ENCODE measurements at regions not wholly inside any gene's neighbourhood (a gene's known extent, or its start where the extent isn't known, plus 50 kb on each side); places are given as distances from the start of the nearest gene placed in this dataset.
"Not testable (repeated sequence)": the region's sequence is repeated elsewhere in the genome, so short reads cannot be mapped to it uniquely, and the experiment has no call there.

- H3K9me3 ChIP-seq (ENCODE audit: control insufficient read depth, insufficient read depth, low read length); H3K4me1 ChIP-seq (ENCODE audit: control insufficient read depth, insufficient read depth, low read length); H3K9ac ChIP-seq (ENCODE audit: low read depth, low read length); H3K4me3 ChIP-seq (ENCODE audit: low read depth, low read length); H3K36me3 ChIP-seq (ENCODE audit: control insufficient read depth, insufficient read depth, low read length): not testable (repeated sequence)
- peaks cover 25% of the 10 kb centered on the region for H3K27me3 ChIP-seq (ENCODE audit: control insufficient read depth, insufficient read depth, low read length)
These were observed 131.7 kb upstream of the MAMLD1 start for GRCh38 chrX:150231368-150231767.

GRCh38 chrX:150232222-150232621 lies 130.9 kb upstream of the MAMLD1 start:
- not testable (repeated sequence) for H3K36me3 ChIP-seq (ENCODE audit: control insufficient read depth, insufficient read depth, low read length); H3K9ac ChIP-seq (ENCODE audit: low read depth, low read length); H3K4me1 ChIP-seq (ENCODE audit: control insufficient read depth, insufficient read depth, low read length); H3K4me3 ChIP-seq (ENCODE audit: low read depth, low read length); H3K9me3 ChIP-seq (ENCODE audit: control insufficient read depth, insufficient read depth, low read length)
- peaks cover 17% of the 10 kb centered on the region for H3K27me3 ChIP-seq (ENCODE audit: control insufficient read depth, insufficient read depth, low read length)

- Histone ChIP-seq H3K27me3 (ENCODE audit: control insufficient read depth, insufficient read depth, low read length) (no peaks in the 10 kb centered on the region), H3K9ac (ENCODE audit: low read depth, low read length) (no peak overlapping the region), H3K4me1 (ENCODE audit: control insufficient read depth, insufficient read depth, low read length) (no peaks in the 10 kb centered on the region), H3K4me3 (ENCODE audit: low read depth, low read length) (no peak overlapping the region), H3K9me3 (ENCODE audit: control insufficient read depth, insufficient read depth, low read length) (no peaks in the 10 kb centered on the region), H3K36me3 (ENCODE audit: control insufficient read depth, insufficient read depth, low read length) (no peaks in the 10 kb centered on the region)
These were observed 129.0 kb upstream of the MAMLD1 start for GRCh38 chrX:150234126-150234525.

- H3K9me3 ChIP-seq (ENCODE audit: control insufficient read depth, insufficient read depth, low read length), result no peaks in the 10 kb centered on the region
- H3K36me3 ChIP-seq (ENCODE audit: control insufficient read depth, insufficient read depth, low read length), result no peaks in the 10 kb centered on the region
- H3K4me3 ChIP-seq (ENCODE audit: low read depth, low read length), result no peak overlapping the region
- H3K4me1 ChIP-seq (ENCODE audit: control insufficient read depth, insufficient read depth, low read length), result no peaks in the 10 kb centered on the region
- H3K9ac ChIP-seq (ENCODE audit: low read depth, low read length), result no peak overlapping the region
- no peaks in the 10 kb centered on the region for H3K27me3 ChIP-seq (ENCODE audit: control insufficient read depth, insufficient read depth, low read length)
These were observed 126.8 kb upstream of the MAMLD1 start for GRCh38 chrX:150236327-150236726.

GRCh38 chrX:150238632-150239382 lies 124.3 kb upstream of the MAMLD1 start:
- Histone ChIP-seq H3K9me3 (ENCODE audit: control insufficient read depth, insufficient read depth, low read length) (no peaks in the 10 kb centered on the region), H3K4me3 (ENCODE audit: low read depth, low read length) (no peak overlapping the region), H3K9ac (ENCODE audit: low read depth, low read length) (no peak overlapping the region), H3K36me3 (ENCODE audit: control insufficient read depth, insufficient read depth, low read length) (no peaks in the 10 kb centered on the region), H3K27me3 (ENCODE audit: control insufficient read depth, insufficient read depth, low read length) (no peaks in the 10 kb centered on the region), H3K4me1 (ENCODE audit: control insufficient read depth, insufficient read depth, low read length) (no peaks in the 10 kb centered on the region)

- H3K27me3 ChIP-seq (ENCODE audit: control insufficient read depth, insufficient read depth, low read length), result no peaks in the 10 kb centered on the region
- H3K9me3 ChIP-seq (ENCODE audit: control insufficient read depth, insufficient read depth, low read length), result no peaks in the 10 kb centered on the region
- no peaks in the 10 kb centered on the region for H3K36me3 ChIP-seq (ENCODE audit: control insufficient read depth, insufficient read depth, low read length)
- no peak overlapping the region for H3K9ac ChIP-seq (ENCODE audit: low read depth, low read length)
- H3K4me3 ChIP-seq (ENCODE audit: low read depth, low read length), result no peak overlapping the region
- H3K4me1 ChIP-seq (ENCODE audit: control insufficient read depth, insufficient read depth, low read length), result no peaks in the 10 kb centered on the region
These were observed 123.0 kb upstream of the MAMLD1 start for GRCh38 chrX:150239946-150240642.

- no peak overlapping the region for H3K4me3 ChIP-seq (ENCODE audit: low read depth, low read length)
- H3K9me3 ChIP-seq (ENCODE audit: control insufficient read depth, insufficient read depth, low read length), result no peaks in the 10 kb centered on the region
- H3K4me1 ChIP-seq (ENCODE audit: control insufficient read depth, insufficient read depth, low read length), result no peaks in the 10 kb centered on the region
- no peaks in the 10 kb centered on the region for H3K36me3 ChIP-seq (ENCODE audit: control insufficient read depth, insufficient read depth, low read length)
- H3K27me3 ChIP-seq (ENCODE audit: control insufficient read depth, insufficient read depth, low read length), result no peaks in the 10 kb centered on the region
- H3K9ac ChIP-seq (ENCODE audit: low read depth, low read length), result no peak overlapping the region
These were observed 122.5 kb upstream of the MAMLD1 start for GRCh38 chrX:150240643-150240970.

- no peak overlapping the region for H3K4me3 ChIP-seq (ENCODE audit: low read depth, low read length)
- H3K9ac ChIP-seq (ENCODE audit: low read depth, low read length), result no peak overlapping the region
- H3K36me3 ChIP-seq (ENCODE audit: control insufficient read depth, insufficient read depth, low read length), result no peaks in the 10 kb centered on the region
- H3K27me3 ChIP-seq (ENCODE audit: control insufficient read depth, insufficient read depth, low read length), result no peaks in the 10 kb centered on the region
- no peaks in the 10 kb centered on the region for H3K4me1 ChIP-seq (ENCODE audit: control insufficient read depth, insufficient read depth, low read length)
- peaks cover 2% of the 10 kb centered on the region for H3K9me3 ChIP-seq (ENCODE audit: control insufficient read depth, insufficient read depth, low read length)
These were observed 109.0 kb upstream of the MAMLD1 start for GRCh38 chrX:150253959-150254620.

GRCh38 chrX:150254909-150255308 lies 108.2 kb upstream of the MAMLD1 start:
- Histone ChIP-seq H3K4me1 (ENCODE audit: control insufficient read depth, insufficient read depth, low read length) (no peaks in the 10 kb centered on the region), H3K9ac (ENCODE audit: low read depth, low read length) (no peak overlapping the region), H3K36me3 (ENCODE audit: control insufficient read depth, insufficient read depth, low read length) (no peaks in the 10 kb centered on the region), H3K27me3 (ENCODE audit: control insufficient read depth, insufficient read depth, low read length) (no peaks in the 10 kb centered on the region), H3K4me3 (ENCODE audit: low read depth, low read length) (no peak overlapping the region), H3K9me3 (ENCODE audit: control insufficient read depth, insufficient read depth, low read length) (no peaks in the 10 kb centered on the region)

- Histone ChIP-seq H3K36me3 (ENCODE audit: control insufficient read depth, insufficient read depth, low read length) (no peaks in the 10 kb centered on the region), H3K4me3 (ENCODE audit: low read depth, low read length) (no peak overlapping the region), H3K9ac (ENCODE audit: low read depth, low read length) (no peak overlapping the region), H3K27me3 (ENCODE audit: control insufficient read depth, insufficient read depth, low read length) (no peaks in the 10 kb centered on the region), H3K4me1 (ENCODE audit: control insufficient read depth, insufficient read depth, low read length) (no peaks in the 10 kb centered on the region), H3K9me3 (ENCODE audit: control insufficient read depth, insufficient read depth, low read length) (no peaks in the 10 kb centered on the region)
These were observed 107.4 kb upstream of the MAMLD1 start for GRCh38 chrX:150255441-150256296.

- Histone ChIP-seq H3K36me3 (ENCODE audit: control insufficient read depth, insufficient read depth, low read length) (no peaks in the 10 kb centered on the region), H3K4me1 (ENCODE audit: control insufficient read depth, insufficient read depth, low read length) (no peaks in the 10 kb centered on the region), H3K9me3 (ENCODE audit: control insufficient read depth, insufficient read depth, low read length) (no peaks in the 10 kb centered on the region), H3K4me3 (ENCODE audit: low read depth, low read length) (no peak overlapping the region), H3K9ac (ENCODE audit: low read depth, low read length) (no peak overlapping the region), H3K27me3 (ENCODE audit: control insufficient read depth, insufficient read depth, low read length) (no peaks in the 10 kb centered on the region)
These were observed 106.8 kb upstream of the MAMLD1 start for GRCh38 chrX:150256297-150256650.

Measured in iPS-15b (cell line).